GM21529 (cell line): ENCODE measurements at regions not wholly inside any gene's neighbourhood (a gene's known extent, or its start where the extent isn't known, plus 50 kb on each side); places are given as distances from the start of the nearest gene placed in this dataset.
"Not testable (repeated sequence)": the region's sequence is repeated elsewhere in the genome, so short reads cannot be mapped to it uniquely, and the experiment has no call there.

ENCODE experiments used
- ATAC-seq: cut with Tn5 transposase; IDR thresholded peaks from one replicate; pipeline ENCODE4 v1.9.1; 2021; ENCODE audit not compliant: unreplicated experiment

- no peak for ATAC-seq
Measured at GRCh38 chr15:26261413-26261812, 398.3 kb upstream of the ATP10A start.

DNA sequence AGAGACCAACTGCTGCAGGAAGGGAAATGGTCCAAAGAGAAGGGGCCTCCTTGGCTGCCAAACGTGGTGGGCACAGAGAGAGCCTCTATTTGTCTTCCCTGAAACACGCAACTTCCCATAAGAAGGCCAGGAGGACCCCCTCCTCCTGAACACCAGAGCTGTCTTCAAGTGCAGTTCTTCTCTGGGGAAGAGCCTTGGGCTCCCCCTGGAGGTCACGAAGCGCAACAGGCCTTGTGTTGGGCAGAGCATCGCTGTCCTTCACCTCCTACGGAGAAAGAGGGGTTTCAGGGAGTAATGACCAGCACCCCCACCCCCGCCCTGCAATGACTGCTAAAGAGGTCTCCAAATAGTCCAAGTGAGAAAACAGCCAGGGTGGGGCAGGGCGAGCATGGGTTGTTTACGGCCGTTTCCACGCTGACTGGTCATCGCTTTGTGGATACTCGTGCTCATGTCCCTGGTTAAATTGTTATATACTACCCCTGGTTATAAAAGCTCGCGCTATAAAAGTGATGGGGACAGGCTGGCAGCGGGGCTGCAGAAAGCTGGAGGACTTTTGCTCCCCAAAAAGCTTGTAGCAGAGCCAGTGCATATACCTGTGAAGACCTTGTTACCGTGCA, 397.5 kb upstream of the ATP10A start:
- no peak for ATAC-seq

DNA sequence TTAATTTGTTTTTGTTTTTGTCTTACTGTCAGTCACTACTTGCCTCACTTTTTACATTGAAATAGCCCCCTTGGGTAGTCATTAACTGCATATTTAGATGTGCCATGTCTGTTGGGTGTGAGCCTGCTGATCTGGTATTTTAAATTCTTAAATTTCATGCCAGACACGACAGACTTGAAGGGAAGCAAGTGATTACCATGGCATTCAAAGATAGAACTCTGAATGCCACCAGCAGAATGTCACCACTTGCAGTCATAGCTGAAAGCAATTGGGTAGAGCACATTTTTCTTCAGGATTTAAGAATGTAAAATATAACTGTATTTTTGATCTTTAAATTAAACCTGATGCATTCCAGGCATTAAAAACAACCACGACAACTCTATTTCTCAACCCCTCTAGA, 396.5 kb upstream of the ATP10A start:
- ATAC-seq = no peak

GRCh38 chr15:26244782-26245181, 381.7 kb upstream of the ATP10A start:
- ATAC-seq = not testable (repeated sequence)

DNA sequence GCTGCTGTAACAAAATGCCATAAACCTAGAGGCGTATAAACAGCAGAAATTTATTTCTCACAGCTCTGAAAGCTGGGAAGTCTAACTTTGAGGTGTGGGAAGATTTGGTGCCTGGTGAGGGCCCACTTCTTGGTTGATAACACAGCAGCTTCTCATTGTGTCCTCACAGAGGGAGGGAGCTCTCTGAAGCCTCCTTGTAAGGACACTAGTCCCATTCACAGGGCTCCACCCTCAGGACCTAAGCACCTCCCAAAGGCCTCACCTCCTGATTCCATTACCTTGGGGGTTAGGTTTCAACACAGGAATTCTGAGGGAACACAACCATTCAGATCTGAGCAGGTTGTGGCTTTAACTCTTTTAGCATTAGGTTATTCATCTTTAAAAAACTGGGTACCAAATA, 380.3 kb upstream of the ATP10A start:
- no peak for ATAC-seq

GRCh38 chr15:26242565-26243071, 379.5 kb upstream of the ATP10A start:
- no peak for ATAC-seq

DNA sequence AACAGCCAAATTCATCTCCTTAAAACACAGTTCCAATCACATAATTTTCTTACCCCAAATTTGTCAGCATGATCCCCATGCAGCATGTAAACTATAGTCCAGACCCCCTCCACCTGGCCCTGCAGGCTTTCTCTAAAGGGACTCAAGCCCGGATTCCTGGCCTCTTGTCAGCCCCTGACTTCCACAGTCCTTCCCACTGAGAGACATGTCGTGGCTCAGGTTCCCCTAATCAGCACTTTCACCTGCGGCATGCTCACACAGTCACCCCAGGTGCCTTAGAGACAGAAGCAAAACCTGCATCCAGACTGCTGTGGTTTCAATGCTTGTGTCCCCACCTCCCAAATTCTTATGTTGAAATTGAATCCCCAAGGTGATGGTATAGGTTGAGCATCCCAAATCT, 372.7 kb upstream of the ATP10A start:
- ATAC-seq = no peak

GRCh38 chr15:26234976-26235767, 372.0 kb upstream of the ATP10A start:
- no peak for ATAC-seq

DNA sequence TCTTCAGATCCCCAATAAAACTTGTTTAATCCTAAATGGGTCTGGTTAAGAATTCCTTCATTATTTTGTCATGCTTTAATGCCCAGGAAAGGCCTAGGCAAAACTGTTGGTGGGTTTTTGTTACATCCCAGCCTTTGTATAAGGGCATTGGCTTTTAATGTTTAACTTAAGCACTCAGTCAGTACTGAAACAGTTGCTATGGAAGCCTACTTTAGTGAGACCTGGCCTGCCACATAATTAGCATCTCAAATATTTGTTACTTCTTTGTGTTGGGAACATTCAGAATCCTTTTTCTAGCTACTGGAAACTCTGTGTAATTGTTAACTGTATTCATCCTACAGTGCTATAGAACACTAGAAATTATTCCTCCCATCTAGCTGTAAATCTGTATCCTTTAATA, 369.6 kb upstream of the ATP10A start:
- ATAC-seq = no peak

GRCh38 chr15:26231096-26231495, 368.0 kb upstream of the ATP10A start:
- ATAC-seq = no peak

DNA sequence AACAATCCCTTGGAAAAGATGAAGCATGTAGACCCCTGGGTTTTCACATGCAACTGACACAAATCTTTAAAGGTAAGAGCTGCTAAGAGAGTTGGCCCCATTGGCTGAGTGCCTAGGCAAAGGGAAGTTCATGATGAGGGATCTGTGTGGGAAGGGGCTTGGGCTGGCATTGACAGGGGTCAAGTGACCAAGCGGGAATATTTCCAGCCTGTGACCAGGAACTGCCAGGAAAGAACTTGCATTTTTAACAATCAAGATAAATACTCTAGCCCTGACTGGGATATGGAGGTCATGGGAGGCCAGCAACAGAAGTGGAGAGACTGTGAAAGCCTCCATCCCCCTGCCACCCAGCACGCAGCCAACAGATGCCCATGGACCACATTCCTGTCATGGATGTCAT, 361.1 kb upstream of the ATP10A start:
- no peak for ATAC-seq

DNA sequence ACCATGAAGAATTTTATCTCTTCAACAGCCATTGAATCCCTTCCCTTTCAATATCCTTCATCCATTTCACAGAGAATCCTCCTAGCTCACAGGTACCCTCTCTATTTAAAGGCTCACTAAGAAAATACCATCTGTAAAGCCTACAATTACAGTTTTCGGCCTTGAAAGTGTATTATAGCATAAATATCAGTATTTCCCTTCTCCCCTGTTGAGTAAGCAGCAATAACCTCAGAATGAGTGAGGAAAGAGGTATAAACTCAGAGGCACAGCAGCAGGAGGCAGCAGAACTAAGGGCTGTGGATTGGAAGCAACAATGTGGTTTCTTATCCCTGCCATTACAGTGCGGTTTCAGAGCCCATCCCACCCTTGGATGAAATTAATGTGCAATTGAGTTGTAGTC, 360.6 kb upstream of the ATP10A start:
- no peak for ATAC-seq

GRCh38 chr15:26222781-26223180, 359.7 kb upstream of the ATP10A start:
- no peak for ATAC-seq

DNA sequence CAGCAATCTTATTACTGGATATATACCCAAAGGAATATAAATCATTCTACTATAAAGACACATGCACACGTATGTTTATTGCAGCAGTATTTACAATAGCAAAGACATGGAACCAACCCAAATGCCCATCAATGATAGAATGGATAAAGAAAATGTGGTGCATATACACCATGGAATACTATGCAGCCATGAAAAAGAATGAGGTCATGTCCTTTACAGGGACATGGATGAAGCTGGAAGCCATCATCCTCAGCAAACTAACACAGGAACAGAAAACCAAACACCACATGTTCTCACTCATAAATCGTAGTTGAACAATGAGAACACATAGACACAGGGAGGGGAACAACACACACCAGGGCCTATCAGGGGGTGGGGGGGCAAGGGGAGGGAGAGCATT, 353.9 kb upstream of the ATP10A start:
- not testable (repeated sequence) for ATAC-seq

GRCh38 chr15:26214290-26214689, 351.2 kb upstream of the ATP10A start:
- ATAC-seq = no peak

- no peak for ATAC-seq
Measured at GRCh38 chr15:26213427-26213826, 350.3 kb upstream of the ATP10A start.

- ATAC-seq = no peak
Measured at GRCh38 chr15:26212109-26212508, 349.0 kb upstream of the ATP10A start.

DNA sequence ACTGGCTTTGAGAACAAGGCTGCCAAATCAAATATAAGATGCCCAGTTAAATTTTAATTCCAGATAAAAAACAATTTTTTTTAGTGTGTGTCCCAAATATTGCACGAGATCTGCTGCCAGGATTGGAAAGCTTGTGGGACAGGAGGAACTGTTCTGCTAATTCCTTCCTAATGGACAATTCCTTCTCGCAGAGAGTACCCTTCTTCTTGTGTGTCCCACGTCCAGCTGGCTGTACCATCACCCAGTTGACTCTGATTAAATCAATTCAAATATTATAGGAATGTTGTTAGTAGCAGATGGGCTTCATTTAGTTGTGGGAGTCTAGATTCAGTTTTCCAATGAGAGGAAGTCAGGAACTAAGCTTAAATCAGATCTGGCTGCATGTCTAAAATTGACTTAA, 347.9 kb upstream of the ATP10A start:
- no peak for ATAC-seq

- no peak for ATAC-seq
Measured at GRCh38 chr15:26201177-26201858, 338.2 kb upstream of the ATP10A start.

DNA sequence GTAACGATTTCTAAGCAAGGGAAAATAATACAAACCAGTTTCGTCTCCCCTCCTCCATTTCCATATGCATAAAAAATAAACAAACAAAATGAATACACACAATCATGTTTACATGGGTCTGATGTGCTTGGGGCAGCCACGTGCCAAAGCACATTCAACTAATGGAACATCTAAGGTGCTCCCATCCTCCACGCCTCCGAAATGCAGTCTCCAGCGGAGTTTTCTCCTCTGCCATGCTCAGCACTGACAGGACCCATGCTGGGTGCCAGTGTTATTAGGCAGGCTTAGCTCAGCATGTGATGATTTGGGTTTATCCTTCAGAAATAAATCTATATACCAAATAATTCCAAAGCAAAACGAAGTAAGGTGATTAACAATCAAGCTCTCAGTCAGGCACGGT, 337.3 kb upstream of the ATP10A start:
- ATAC-seq = no peak

- ATAC-seq = no peak
Measured at GRCh38 chr15:26197719-26198118, 334.6 kb upstream of the ATP10A start.

GRCh38 chr15:26197060-26197459, 333.9 kb upstream of the ATP10A start:
- no peak for ATAC-seq
